ENCODE measurements at regions not wholly inside any gene's neighbourhood (a gene's known extent, or its start where the extent isn't known, plus 50 kb on each side); places are given as distances from the start of the nearest gene placed in this dataset.

DNA sequence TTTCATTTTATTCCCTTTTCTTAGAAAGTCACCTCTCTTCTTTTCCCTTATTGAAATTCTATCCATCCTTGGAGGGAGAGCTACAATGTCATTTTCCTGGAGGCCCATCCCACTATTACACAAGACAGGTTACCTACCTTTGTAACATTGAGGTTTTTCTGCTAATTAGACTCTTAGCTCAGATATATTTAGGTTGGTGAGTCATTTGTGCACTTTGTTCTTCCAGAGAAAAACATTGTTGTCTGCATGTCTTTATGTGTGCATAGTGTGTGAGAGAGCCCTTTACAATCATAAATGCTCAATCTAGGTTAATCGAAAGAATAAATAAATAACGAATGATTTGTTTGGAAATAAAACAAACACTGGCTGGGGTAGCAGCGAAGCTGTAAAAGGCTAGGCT, 191.8 kb downstream of the DACT1 start:
- no peaks in the 10 kb centered on the region for H3K27me3 ChIP-seq (ENCODE audit: control insufficient read depth in 1 of 2, insufficient read depth in 2 of 2, low read length in 2 of 2)
- BruUV-seq (replicated peaks) = no TSS peak
- H3K4me2 ChIP-seq (ENCODE audit: low read depth, low read length) = no peak overlapping the region
- in situ Hi-C loops (cut with HindIII; ENCODE audit: extremely low pct_ligation_motif_present, low pct_unique_long_range_greater_than_20kb) = no loop called here
- H3K27ac ChIP-seq (ENCODE audit: extremely low read length, insufficient read depth, low read length) = no peak overlapping the region
- intact Hi-C loops (cut with micrococcal nuclease; ENCODE audit: unreplicated experiment) = no loop called here
- no peaks in the 10 kb centered on the region for H4K20me1 ChIP-seq (ENCODE audit: insufficient read depth, low read length)
- H3K9ac ChIP-seq (ENCODE audit: insufficient read depth, low read depth, low read length) = no peak overlapping the region
- DNase-seq (ENCODE audit: low spot score) (peak; percentile 49), FAIRE-seq (no peak), ATAC-seq (peak; percentile 79)
- WGBS (ENCODE audit: low lambda C conversion rate) = under 1% methylated on average over 3 of the region's 3 CpGs
- H2AFZ ChIP-seq (ENCODE audit: low read length) = no peak overlapping the region
- CTCF ChIA-PET (ENCODE audit: low intra/inter-chr PET ratio, low total read pairs) = no interaction called here
- no peaks in the 10 kb centered on the region for H3K79me2 ChIP-seq (ENCODE audit: insufficient read depth, low read length)
- H3K9me3 ChIP-seq (ENCODE audit: low read length) = 0 out of 2 replicates have a peak, but pooled peaks cover 7% of the 10 kb centered on the region
- POLR2A ChIA-PET = no interaction called here
- H3K4me3 ChIP-seq (replicated peaks in 1 of 3; ENCODE audit: insufficient read depth in 1 of 3, low read depth in 2 of 3, low read length in 3 of 3) = no peak overlapping the region
- H3K36me3 ChIP-seq (replicated peaks in 1 of 2; ENCODE audit: control insufficient read depth in 1 of 2, insufficient read depth in 2 of 2, low read length in 2 of 2) = no peaks in the 10 kb centered on the region
- peaks cover 11% of the 10 kb centered on the region for H3K4me1 ChIP-seq (ENCODE audit: insufficient read depth, low read length)
- TF ChIP-seq MED8 (CRISPR knock-in tag; IDR thresholded peaks at IDR 0.05; ENCODE audit: insufficient replicate concordance) = no peak
- TF ChIP-seq FOXP1 (IDR thresholded peaks at IDR 0.05) = no peak
- TF ChIP-seq FOXP1 (CRISPR knock-in tag; IDR thresholded peaks at IDR 0.05) = peak; percentile 29; the same call in 1 of the 2 replicates
- no peak for TF ChIP-seq ARID2 (CRISPR knock-in tag; IDR thresholded peaks at IDR 0.05; ENCODE audit: borderline replicate concordance)
- TF ChIP-seq ONECUT2 (CRISPR knock-in tag; IDR thresholded peaks at IDR 0.05) = no peak
- no peak for TF ChIP-seq ZNF264 (CRISPR knock-in tag; IDR thresholded peaks at IDR 0.05)
- TF ChIP-seq ARID5B (CRISPR knock-in tag; IDR thresholded peaks at IDR 0.05) = peak; percentile 37
- no peak for TF ChIP-seq ZNF501 (CRISPR knock-in tag; IDR thresholded peaks at IDR 0.05)
- no peak for TF ChIP-seq SRSF1 (optimal IDR thresholded peaks at IDR 0.05; ENCODE audit: low read depth, low read length)
- TF ChIP-seq, protein P1, sequence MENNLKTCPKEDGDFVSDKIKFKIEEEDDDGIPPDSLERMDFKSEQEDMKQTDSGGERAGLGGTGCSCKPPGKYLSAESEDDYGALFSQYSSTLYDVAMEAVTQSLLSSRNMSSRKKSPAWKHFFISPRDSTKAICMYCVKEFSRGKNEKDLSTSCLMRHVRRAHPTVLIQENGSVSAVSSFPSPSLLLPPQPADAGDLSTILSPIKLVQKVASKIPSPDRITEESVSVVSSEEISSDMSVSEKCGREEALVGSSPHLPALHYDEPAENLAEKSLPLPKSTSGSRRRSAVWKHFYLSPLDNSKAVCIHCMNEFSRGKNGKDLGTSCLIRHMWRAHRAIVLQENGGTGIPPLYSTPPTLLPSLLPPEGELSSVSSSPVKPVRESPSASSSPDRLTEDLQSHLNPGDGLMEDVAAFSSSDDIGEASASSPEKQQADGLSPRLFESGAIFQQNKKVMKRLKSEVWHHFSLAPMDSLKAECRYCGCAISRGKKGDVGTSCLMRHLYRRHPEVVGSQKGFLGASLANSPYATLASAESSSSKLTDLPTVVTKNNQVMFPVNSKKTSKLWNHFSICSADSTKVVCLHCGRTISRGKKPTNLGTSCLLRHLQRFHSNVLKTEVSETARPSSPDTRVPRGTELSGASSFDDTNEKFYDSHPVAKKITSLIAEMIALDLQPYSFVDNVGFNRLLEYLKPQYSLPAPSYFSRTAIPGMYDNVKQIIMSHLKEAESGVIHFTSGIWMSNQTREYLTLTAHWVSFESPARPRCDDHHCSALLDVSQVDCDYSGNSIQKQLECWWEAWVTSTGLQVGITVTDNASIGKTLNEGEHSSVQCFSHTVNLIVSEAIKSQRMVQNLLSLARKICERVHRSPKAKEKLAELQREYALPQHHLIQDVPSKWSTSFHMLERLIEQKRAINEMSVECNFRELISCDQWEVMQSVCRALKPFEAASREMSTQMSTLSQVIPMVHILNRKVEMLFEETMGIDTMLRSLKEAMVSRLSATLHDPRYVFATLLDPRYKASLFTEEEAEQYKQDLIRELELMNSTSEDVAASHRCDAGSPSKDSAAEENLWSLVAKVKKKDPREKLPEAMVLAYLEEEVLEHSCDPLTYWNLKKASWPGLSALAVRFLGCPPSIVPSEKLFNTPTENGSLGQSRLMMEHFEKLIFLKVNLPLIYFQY (CRISPR knock-in tag; IDR thresholded peaks at IDR 0.05; ENCODE audit: borderline replicate concordance) = no peak
- no peak for TF ChIP-seq ZNF564 (CRISPR knock-in tag; IDR thresholded peaks at IDR 0.05)
- no peak for TF ChIP-seq ZNF616 (CRISPR knock-in tag; IDR thresholded peaks at IDR 0.05; ENCODE audit: low read depth)
- TF ChIP-seq ZNF773 (CRISPR knock-in tag; IDR thresholded peaks at IDR 0.05; ENCODE audit: borderline replicate concordance) = no peak
- peak; percentile 11 for TF ChIP-seq SKI (IDR thresholded peaks at IDR 0.05; ENCODE audit: partially characterized antibody)
- TF ChIP-seq SNRNP70 (IDR thresholded peaks at IDR 0.05; ENCODE audit: low read depth, low read length) = no peak
- TF ChIP-seq AHR (CRISPR knock-in tag; IDR thresholded peaks at IDR 0.05) = no peak
- no peak for TF ChIP-seq CHD2 (IDR thresholded peaks at IDR 0.05; ENCODE audit: low read depth, low read length)
- no peak for TF ChIP-seq KMT2B (CRISPR knock-in tag; IDR thresholded peaks at IDR 0.05)
- peak; percentile 64 for TF ChIP-seq FOSL2 (CRISPR knock-in tag; IDR thresholded peaks at IDR 0.05)
- TF ChIP-seq ZNF121 (CRISPR knock-in tag; IDR thresholded peaks at IDR 0.05) = no peak
- peak; percentile 60; the same call in 1 of the 2 replicates for TF ChIP-seq MEF2D (CRISPR knock-in tag; IDR thresholded peaks at IDR 0.05)

Data from HepG2 (cell line).